WTC11 (cell line): ENCODE measurements at regions not wholly inside any gene's neighbourhood (a gene's known extent, or its start where the extent isn't known, plus 50 kb on each side); places are given as distances from the start of the nearest gene placed in this dataset.

Source experiments
- CTCF ChIP-seq: fragments of 200-600 bp; IDR thresholded peaks from 2 replicates; pipeline ENCODE4 v1.8.0; 2022; ENCODE audit warnings: antibody characterized with exemption
- ELF4 ChIP-seq: sonication (generic); formaldehyde crosslinking; IDR thresholded peaks from 2 replicates; pipeline ENCODE4 v1.8.1; 2022; ENCODE audit warnings: low read depth, mild to moderate bottlenecking, moderate library complexity, missing genetic modification reagents
- ETV6 ChIP-seq: sonication (generic); formaldehyde crosslinking; IDR thresholded peaks from 2 replicates; pipeline ENCODE4 v1.8.1; 2022; ENCODE audit warnings: mild to moderate bottlenecking, missing genetic modification reagents
- GABPB1 ChIP-seq: sonication (generic); formaldehyde crosslinking; IDR thresholded peaks from 2 replicates; pipeline ENCODE4 v1.8.1; 2023; ENCODE audit warnings: mild to moderate bottlenecking, missing genetic modification reagents
- IRF2 ChIP-seq: sonication (generic); formaldehyde crosslinking; IDR thresholded peaks from 2 replicates; pipeline ENCODE4 v1.8.0; 2022; ENCODE audit warnings: low read depth, missing genetic modification reagents, borderline replicate concordance
- JUN ChIP-seq: sonication (generic); formaldehyde crosslinking; IDR thresholded peaks from 2 replicates; pipeline ENCODE4 v1.8.0; 2023; ENCODE audit warnings: mild to moderate bottlenecking, missing genetic modification reagents
- NFE2L1 ChIP-seq: sonication (generic); formaldehyde crosslinking; IDR thresholded peaks from 2 replicates; pipeline ENCODE4 v1.8.1; 2023; ENCODE audit warnings: missing genetic modification reagents
- USF2 ChIP-seq: sonication (generic); formaldehyde crosslinking; IDR thresholded peaks from 2 replicates; pipeline ENCODE4 v1.8.1; 2023; ENCODE audit warnings: mild to moderate bottlenecking, missing genetic modification reagents, moderate library complexity
- ZNF138 ChIP-seq: sonication (generic); formaldehyde crosslinking; conservative IDR thresholded peaks from 2 replicates; pipeline ENCODE4 v1.8.1; 2022; ENCODE audit warnings: mild to moderate bottlenecking, moderate library complexity, missing genetic modification reagents
- ZNF263 ChIP-seq: sonication (generic); formaldehyde crosslinking; IDR thresholded peaks from 2 replicates; pipeline ENCODE4 v1.8.1; 2022; ENCODE audit warnings: low read depth, mild to moderate bottlenecking, moderate library complexity, missing genetic modification reagents
- ZNF532 ChIP-seq: fragments of 250-450 bp; sonication (Bioruptor Pico); IDR thresholded peaks from 2 replicates; pipeline ENCODE4 v1.9.0; 2021; ENCODE audit warnings: mild to moderate bottlenecking, borderline replicate concordance

GRCh38 chr10:27380929-27381358, 123.2 kb upstream of the RAB18 start:
- TF ChIP-seq CTCF, result no peak
- TF ChIP-seq ELF4 (CRISPR knock-in tag), result no peak
- TF ChIP-seq JUN, result no peak
- no peak for TF ChIP-seq ETV6 (CRISPR knock-in tag)
- TF ChIP-seq USF2, result no peak
- TF ChIP-seq ZNF532 (CRISPR knock-in tag), result no peak
- no peak for TF ChIP-seq IRF2
- no peak for TF ChIP-seq ZNF263 (CRISPR knock-in tag)
- no peak for TF ChIP-seq ZNF138
- TF ChIP-seq NFE2L1 (CRISPR knock-in tag), result no peak
- TF ChIP-seq GABPB1, result no peak
